ENCODE measurements at regions not wholly inside any gene's neighbourhood (a gene's known extent, or its start where the extent isn't known, plus 50 kb on each side); places are given as distances from the start of the nearest gene placed in this dataset.

- H3K9ac ChIP-seq (ENCODE audit: insufficient read depth, low read length, poor library complexity, severe bottlenecking): no peak overlapping the region
- intact Hi-C loops (cut with micrococcal nuclease): no loop called here
- Mint-ChIP-seq H3K36me3 (no peaks in the 10 kb centered on the region), H3K27me3 (ENCODE audit: low read depth in 3 of 3) (peaks cover 3 to 14% (median 9%) of the 10 kb centered on the region in 3 donors), H3K9me3 (peaks cover 0 to 5% (median 0%) of the 10 kb centered on the region in 7 donors), H3K4me3 (no peak overlapping the region), H3K27ac (no peak overlapping the region), H3K4me1 (no peaks in the 10 kb centered on the region)
- no peaks in the 10 kb centered on the region for H3K9me3 ChIP-seq (replicated peaks in 1 of 2; ENCODE audit: control insufficient read depth in 1 of 2, insufficient read depth in 1 of 2, low read length in 2 of 2)
- H3K27me3 ChIP-seq (ENCODE audit: control insufficient read depth in 2 of 2, insufficient read depth in 2 of 2, low read length in 2 of 2): peaks cover 3 to 7% of the 10 kb centered on the region in 2 donors
- TF ChIP-seq CTCF (IDR thresholded peaks at IDR 0.05): no peak
- H3K36me3 ChIP-seq (replicated peaks in 1 of 2; ENCODE audit: control insufficient read depth in 1 of 2, insufficient read depth in 2 of 2, low read length in 2 of 2): no peaks in the 10 kb centered on the region
- H3K4me3 ChIP-seq (replicated peaks in 1 of 3; ENCODE audit: low read depth in 2 of 3, low read length in 3 of 3): no peak overlapping the region
- no peaks in the 10 kb centered on the region for H4K20me1 ChIP-seq (ENCODE audit: insufficient read depth, low read length)
- DNase-seq: no peak
- no peak overlapping the region for H3K4me2 ChIP-seq (replicated peaks; ENCODE audit: extremely low read depth, low read length, poor library complexity, severe bottlenecking)
- no peak overlapping the region for H3K27ac ChIP-seq (ENCODE audit: low read depth in 1 of 2, low read length in 2 of 2)
- H3K4me1 ChIP-seq (ENCODE audit: control insufficient read depth in 1 of 2, insufficient read depth in 2 of 2, low read length in 2 of 2): no peaks in the 10 kb centered on the region
- WGBS (ENCODE audit: insufficient coverage): no CpG with 5 or more reads among the region's 1 CpG
- H3K79me2 ChIP-seq (ENCODE audit: insufficient read depth, low read length): no peaks in the 10 kb centered on the region
- H2AFZ ChIP-seq (ENCODE audit: insufficient read depth, low read depth, low read length, poor library complexity, severe bottlenecking): no peak overlapping the region
These were observed 118.8 kb upstream of the MYO3A start for GRCh38 chr10:25815236-25815635.

GRCh38 chr10:25815999-25816768 lies 117.8 kb upstream of the MYO3A start:
- no peak overlapping the region for H2AFZ ChIP-seq (ENCODE audit: insufficient read depth, low read depth, low read length, poor library complexity, severe bottlenecking)
- no peak overlapping the region for H3K27ac ChIP-seq (ENCODE audit: low read depth in 1 of 2, low read length in 2 of 2)
- H3K4me3 ChIP-seq (replicated peaks in 1 of 3; ENCODE audit: low read depth in 2 of 3, low read length in 3 of 3): no peak overlapping the region
- TF ChIP-seq CTCF (IDR thresholded peaks at IDR 0.05): no peak
- 80% methylated on average over 1 of the region's 8 CpGs for WGBS (ENCODE audit: insufficient coverage)
- H3K79me2 ChIP-seq (ENCODE audit: insufficient read depth, low read length): no peaks in the 10 kb centered on the region
- Mint-ChIP-seq H3K27ac (no peak overlapping the region), H3K27me3 (ENCODE audit: low read depth in 3 of 3) (peaks cover 3 to 14% (median 8%) of the 10 kb centered on the region in 3 donors), H3K4me3 (no peak overlapping the region), H3K36me3 (no peaks in the 10 kb centered on the region), H3K4me1 (peaks cover 7% of the 10 kb centered on the region), H3K9me3 (peaks cover 0 to 5% (median 0%) of the 10 kb centered on the region in 7 donors)
- H3K9me3 ChIP-seq (replicated peaks in 1 of 2; ENCODE audit: control insufficient read depth in 1 of 2, insufficient read depth in 1 of 2, low read length in 2 of 2): no peaks in the 10 kb centered on the region
- peaks cover 3 to 7% of the 10 kb centered on the region in 2 donors for H3K27me3 ChIP-seq (ENCODE audit: control insufficient read depth in 2 of 2, insufficient read depth in 2 of 2, low read length in 2 of 2)
- intact Hi-C loops (cut with micrococcal nuclease): no loop called here
- DNase-seq: no peak
- no peak overlapping the region for H3K4me2 ChIP-seq (replicated peaks; ENCODE audit: extremely low read depth, low read length, poor library complexity, severe bottlenecking)
- no peaks in the 10 kb centered on the region for H3K36me3 ChIP-seq (replicated peaks in 1 of 2; ENCODE audit: control insufficient read depth in 1 of 2, insufficient read depth in 2 of 2, low read length in 2 of 2)
- no peaks in the 10 kb centered on the region for H4K20me1 ChIP-seq (ENCODE audit: insufficient read depth, low read length)
- no peak overlapping the region for H3K9ac ChIP-seq (ENCODE audit: insufficient read depth, low read length, poor library complexity, severe bottlenecking)
- peaks cover 0 to 6% of the 10 kb centered on the region in 2 donors for H3K4me1 ChIP-seq (ENCODE audit: control insufficient read depth in 1 of 2, insufficient read depth in 2 of 2, low read length in 2 of 2)
